PC-3 (cell line): ENCODE measurements at regions not wholly inside any gene's neighbourhood (a gene's known extent, or its start where the extent isn't known, plus 50 kb on each side); places are given as distances from the start of the nearest gene placed in this dataset.

ENCODE experiments used
- ATAC-seq: fragments of 200-7000 bp; cut with Tn5 transposase; 2 replicates; pipeline ENCODE4 v1.9.1; 2020; ENCODE audit warnings: mild to moderate bottlenecking, moderate library complexity
- BruUV-seq: library from RNA; stranded (reverse); fragments of 400-500 nt; replicated peaks from 2 replicates; lab custom pipeline; 2021; lab: Mats Ljungman, UMichigan
- CTCF ChIA-PET: fragments of 300-600 bp; sonication (Branson Sonifier 250); formaldehyde crosslinking; loops from one replicate; lab custom pipeline; 2022; ENCODE audit warnings: antibody characterized with exemption; lab: Charles Lee
- POLR2A ChIA-PET: fragments of 300-600 bp; sonication (Branson Sonifier 250); formaldehyde crosslinking; loops from one replicate; lab custom pipeline; 2022; ENCODE audit warnings: antibody characterized with exemption; ENCODE audit not compliant: unreplicated experiment; lab: Charles Lee
- DNase-seq: peaks from one replicate; pipeline ENCODE4 v3.0.0-alpha.2; 2015
- H2AFZ ChIP-seq: fragments of 300-600 bp; sonication (generic); 2 replicates; pipeline ENCODE4 v1.6.0; 2016; ENCODE audit warnings: antibody characterized with exemption, low read length
- H3F3A ChIP-seq: fragments of 300-600 bp; sonication (generic); one replicate; pipeline ENCODE4 v1.6.0; 2017; ENCODE audit warnings: antibody characterized with exemption, low read length, control low read depth, mild to moderate bottlenecking; ENCODE audit not compliant: unreplicated experiment
- H3K27ac ChIP-seq: fragments of 300-600 bp; sonication (generic); 2 replicates; pipeline ENCODE4 v1.5.1; 2016; ENCODE audit warnings: mild to moderate bottlenecking, low read length
- H3K27me3 ChIP-seq: fragments of 300-600 bp; sonication (generic); 2 replicates; pipeline ENCODE4 v1.6.1; 2016; ENCODE audit warnings: low read length, mixed read lengths
- H3K36me3 ChIP-seq: fragments of 300-600 bp; sonication (generic); 2 replicates; pipeline ENCODE4 v1.6.1; 2016; ENCODE audit warnings: low read depth, mixed run types, low read length, mixed read lengths
- H3K4me1 ChIP-seq: fragments of 300-600 bp; sonication (generic); 2 replicates; pipeline ENCODE4 v1.5.1; 2016; ENCODE audit warnings: low read length; ENCODE audit not compliant: insufficient read depth
- H3K4me2 ChIP-seq: fragments of 300-600 bp; sonication (generic); 2 replicates; pipeline ENCODE4 v1.6.0; 2016; ENCODE audit warnings: low read length
- H3K4me3 ChIP-seq: fragments of 300-600 bp; sonication (generic); 2 replicates; pipeline ENCODE4 v1.5.1; 2016; ENCODE audit warnings: mild to moderate bottlenecking, low read length, mixed read lengths
- H3K79me2 ChIP-seq: fragments of 300-600 bp; sonication (generic); 2 replicates; pipeline ENCODE4 v1.6.1; 2017; ENCODE audit warnings: low read length, mixed read lengths
- H3K9ac ChIP-seq: fragments of 300-600 bp; sonication (generic); 2 replicates; pipeline ENCODE4 v1.6.0; 2016; ENCODE audit warnings: mild to moderate bottlenecking, low read length
- H3K9me2 ChIP-seq: fragments of 300-600 bp; sonication (generic); replicated peaks from 2 replicates; pipeline ENCODE4 v1.6.1; 2016; ENCODE audit warnings: mixed run types, low read length, mixed read lengths
- H3K9me3 ChIP-seq: fragments of 300-600 bp; sonication (generic); 2 replicates; pipeline ENCODE4 v1.6.1; 2016; ENCODE audit warnings: low read length, mixed read lengths
- H4K20me1 ChIP-seq: fragments of 300-600 bp; sonication (generic); 2 replicates; pipeline ENCODE4 v1.6.1; 2016; ENCODE audit warnings: low read length, mixed read lengths
- EZH2 ChIP-seq: fragments of 300-600 bp; sonication (generic); IDR thresholded peaks from one replicate; pipeline ENCODE4 v1.6.1; 2017; ENCODE audit warnings: antibody characterized with exemption, mild to moderate bottlenecking, low read length; ENCODE audit not compliant: unreplicated experiment
- EZH2phosphoT487 ChIP-seq: fragments of 300-600 bp; sonication (generic); IDR thresholded peaks from 2 replicates; pipeline ENCODE4 v1.6.1; 2018; ENCODE audit warnings: mild to moderate bottlenecking, antibody characterized with exemption, low read length, borderline replicate concordance
- intact Hi-C: fragments of 100-400 bp; cut with micrococcal nuclease; formaldehyde crosslinking; loops from 2 replicates; pipeline ENCODE4 v1.9.0; 2023
- TF ChIP-seq, protein P1 (sequence below): fragments of 300-600 bp; sonication (generic); conservative IDR thresholded peaks from 2 replicates; pipeline ENCODE4 v1.5.1; 2017; ENCODE audit warnings: antibody characterized with exemption, low read depth, mild to moderate bottlenecking, low read length

DNA sequence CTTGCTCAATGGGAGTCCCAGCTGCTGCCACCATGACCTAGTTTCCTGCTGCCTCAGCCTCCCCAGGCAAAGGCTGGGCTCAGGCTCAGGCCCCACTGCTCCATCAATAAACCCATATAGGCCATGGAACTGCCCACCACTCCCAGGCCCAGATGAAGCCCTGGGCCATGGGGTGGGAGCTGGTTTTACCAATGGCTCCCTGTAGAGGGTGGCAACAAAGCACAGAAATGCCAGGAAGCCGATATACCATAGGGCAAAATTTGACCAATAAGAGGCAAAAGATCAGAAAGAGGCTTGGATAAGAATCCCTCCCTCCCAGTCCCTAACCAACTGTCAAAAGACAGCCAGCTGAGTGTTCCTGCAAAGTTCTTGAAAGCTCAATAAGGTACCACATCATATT is 101.8 kb upstream of the DOCK1 start:
- H3K4me1 ChIP-seq: no peaks in the 10 kb centered on the region
- H3K27me3 ChIP-seq: no peaks in the 10 kb centered on the region
- intact Hi-C loops: no loop called here
- H3K79me2 ChIP-seq: no peaks in the 10 kb centered on the region
- no TSS peak for BruUV-seq
- no peak for ATAC-seq
- no peak overlapping the region for H2AFZ ChIP-seq
- H3K9me2 ChIP-seq: no peaks in the 10 kb centered on the region
- H3F3A ChIP-seq: no peaks in the 10 kb centered on the region
- no peak overlapping the region for H3K4me2 ChIP-seq
- no peak overlapping the region for H3K9ac ChIP-seq
- no peak overlapping the region for H3K27ac ChIP-seq
- TF ChIP-seq, protein P1, sequence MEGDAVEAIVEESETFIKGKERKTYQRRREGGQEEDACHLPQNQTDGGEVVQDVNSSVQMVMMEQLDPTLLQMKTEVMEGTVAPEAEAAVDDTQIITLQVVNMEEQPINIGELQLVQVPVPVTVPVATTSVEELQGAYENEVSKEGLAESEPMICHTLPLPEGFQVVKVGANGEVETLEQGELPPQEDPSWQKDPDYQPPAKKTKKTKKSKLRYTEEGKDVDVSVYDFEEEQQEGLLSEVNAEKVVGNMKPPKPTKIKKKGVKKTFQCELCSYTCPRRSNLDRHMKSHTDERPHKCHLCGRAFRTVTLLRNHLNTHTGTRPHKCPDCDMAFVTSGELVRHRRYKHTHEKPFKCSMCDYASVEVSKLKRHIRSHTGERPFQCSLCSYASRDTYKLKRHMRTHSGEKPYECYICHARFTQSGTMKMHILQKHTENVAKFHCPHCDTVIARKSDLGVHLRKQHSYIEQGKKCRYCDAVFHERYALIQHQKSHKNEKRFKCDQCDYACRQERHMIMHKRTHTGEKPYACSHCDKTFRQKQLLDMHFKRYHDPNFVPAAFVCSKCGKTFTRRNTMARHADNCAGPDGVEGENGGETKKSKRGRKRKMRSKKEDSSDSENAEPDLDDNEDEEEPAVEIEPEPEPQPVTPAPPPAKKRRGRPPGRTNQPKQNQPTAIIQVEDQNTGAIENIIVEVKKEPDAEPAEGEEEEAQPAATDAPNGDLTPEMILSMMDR: no peak
- TF ChIP-seq EZH2phosphoT487 (no peak), EZH2 (no peak)
- H3K4me3 ChIP-seq: no peak overlapping the region
- no peaks in the 10 kb centered on the region for H3K9me3 ChIP-seq
- POLR2A ChIA-PET: no interaction called here
- H4K20me1 ChIP-seq: no peaks in the 10 kb centered on the region
- CTCF ChIA-PET: no interaction called here
- no peaks in the 10 kb centered on the region for H3K36me3 ChIP-seq
- DNase-seq: no peak

DNA sequence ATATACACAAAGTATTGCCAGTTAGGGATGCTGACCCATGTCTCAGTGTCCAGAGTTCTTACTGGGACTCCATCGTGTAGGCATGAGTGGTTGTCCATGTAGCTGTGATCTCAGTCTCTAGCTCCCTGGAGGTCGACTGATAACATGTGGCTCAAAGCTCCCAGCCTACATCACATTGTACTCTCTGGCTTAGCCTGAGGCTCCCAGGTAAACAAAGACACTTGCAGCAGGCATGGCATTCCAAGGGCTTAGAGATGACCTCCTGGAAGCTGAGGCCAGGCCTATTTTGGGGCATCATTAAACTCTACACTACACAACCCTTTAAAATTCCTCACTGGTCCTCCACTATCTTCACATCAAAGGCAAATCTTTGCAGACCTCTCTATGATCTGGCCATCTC is 100.8 kb upstream of the DOCK1 start:
- ChIA-PET CTCF (no interaction called here), POLR2A (no interaction called here)
- Histone ChIP-seq H2AFZ (no peak overlapping the region), H4K20me1 (no peaks in the 10 kb centered on the region), H3F3A (no peaks in the 10 kb centered on the region), H3K36me3 (no peaks in the 10 kb centered on the region), H3K9ac (no peak overlapping the region), H3K27ac (no peak overlapping the region), H3K79me2 (no peaks in the 10 kb centered on the region), H3K9me2 (no peaks in the 10 kb centered on the region), H3K9me3 (no peaks in the 10 kb centered on the region), H3K4me2 (no peak overlapping the region), H3K4me1 (no peaks in the 10 kb centered on the region), H3K4me3 (no peak overlapping the region), H3K27me3 (no peaks in the 10 kb centered on the region)
- intact Hi-C loops: no loop called here
- no TSS peak for BruUV-seq
- no peak for DNase-seq
- no peak for TF ChIP-seq EZH2
- no peak for TF ChIP-seq EZH2phosphoT487
- TF ChIP-seq, protein P1: no peak
- no peak for ATAC-seq

DNA sequence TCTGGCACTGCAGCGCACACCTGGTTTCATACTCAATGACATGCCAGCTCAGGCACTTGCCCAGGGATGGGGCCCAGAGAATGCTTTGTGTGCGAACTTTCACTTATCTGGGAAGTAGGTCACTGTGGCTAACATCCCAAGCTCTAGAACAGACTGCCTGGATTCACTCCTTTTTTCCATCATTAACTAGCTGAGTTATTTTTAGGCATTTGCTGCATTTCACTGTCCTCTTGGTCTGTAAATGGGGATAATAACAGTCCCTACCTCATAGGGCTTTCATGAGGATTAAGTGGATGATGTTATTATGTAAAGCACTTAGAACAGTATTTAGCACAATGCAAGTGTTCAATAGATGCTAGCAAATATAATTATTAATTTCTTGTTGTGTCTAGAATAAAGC is 98.7 kb upstream of the DOCK1 start:
- no peak overlapping the region for H3K9ac ChIP-seq
- H3K4me1 ChIP-seq: no peaks in the 10 kb centered on the region
- no peaks in the 10 kb centered on the region for H3F3A ChIP-seq
- H3K9me2 ChIP-seq: no peaks in the 10 kb centered on the region
- H4K20me1 ChIP-seq: no peaks in the 10 kb centered on the region
- H3K36me3 ChIP-seq: no peaks in the 10 kb centered on the region
- no peaks in the 10 kb centered on the region for H3K27me3 ChIP-seq
- H3K4me3 ChIP-seq: no peak overlapping the region
- ATAC-seq: no peak
- intact Hi-C loops: no loop called here
- POLR2A ChIA-PET: no interaction called here
- H3K9me3 ChIP-seq: no peaks in the 10 kb centered on the region
- no peak overlapping the region for H3K27ac ChIP-seq
- H2AFZ ChIP-seq: no peak overlapping the region
- TF ChIP-seq, protein P1: no peak
- TF ChIP-seq EZH2 (no peak), EZH2phosphoT487 (no peak)
- CTCF ChIA-PET: no interaction called here
- no peaks in the 10 kb centered on the region for H3K79me2 ChIP-seq
- H3K4me2 ChIP-seq: no peak overlapping the region
- no peak for DNase-seq
- BruUV-seq: no TSS peak
